KMS-11 (cell line): ENCODE measurements at regions not wholly inside any gene's neighbourhood (a gene's known extent, or its start where the extent isn't known, plus 50 kb on each side); places are given as distances from the start of the nearest gene placed in this dataset.

Experiments
- H2AFZ ChIP-seq: fragments of 200-600 bp; sonication (generic); 2 replicates; pipeline ENCODE4 v1.6.1; 2016; ENCODE audit warnings: antibody characterized with exemption, mixed run types, low read depth
- H3K27ac ChIP-seq: fragments of 200-600 bp; sonication (generic); 2 replicates; pipeline ENCODE4 v1.6.1; 2016; ENCODE audit warnings: mild to moderate bottlenecking, mixed run types
- H3K27me3 ChIP-seq: fragments of 200-600 bp; sonication (generic); 2 replicates; pipeline ENCODE4 v1.6.1; 2017; ENCODE audit warnings: mild to moderate bottlenecking, low read depth, mixed run types, moderate library complexity; ENCODE audit not compliant: insufficient read depth
- H3K36me3 ChIP-seq: fragments of 200-600 bp; sonication (generic); 2 replicates; pipeline ENCODE4 v1.6.1; 2017; ENCODE audit warnings: mild to moderate bottlenecking, mixed run types; ENCODE audit not compliant: insufficient read depth
- H3K4me1 ChIP-seq: fragments of 200-600 bp; sonication (generic); 2 replicates; pipeline ENCODE4 v1.6.1; 2016; ENCODE audit warnings: mild to moderate bottlenecking, low read depth, mixed run types; ENCODE audit not compliant: poor library complexity, severe bottlenecking
- H3K4me2 ChIP-seq: fragments of 200-600 bp; sonication (generic); 2 replicates; pipeline ENCODE4 v1.7.0; 2016; ENCODE audit warnings: mild to moderate bottlenecking, mixed run types
- H3K4me3 ChIP-seq: fragments of 200-600 bp; sonication (generic); IDR thresholded peaks from 2 replicates; pipeline ENCODE4 v1.6.1; 2017; ENCODE audit warnings: low read depth, low read length, mixed read lengths; ENCODE audit not compliant: insufficient read depth
- H3K79me2 ChIP-seq: fragments of 200-600 bp; sonication (generic); 2 replicates; pipeline ENCODE4 v1.6.1; 2016; ENCODE audit warnings: low read depth, mixed run types; ENCODE audit not compliant: insufficient read depth
- H3K9ac ChIP-seq: fragments of 200-600 bp; sonication (generic); 2 replicates; pipeline ENCODE4 v1.6.1; 2016; ENCODE audit warnings: mild to moderate bottlenecking, mixed run types
- H4K20me1 ChIP-seq: fragments of 200-600 bp; sonication (generic); 2 replicates; pipeline ENCODE4 v1.6.1; 2016; ENCODE audit warnings: mild to moderate bottlenecking, mixed run types; ENCODE audit not compliant: insufficient read depth
- TF ChIP-seq, protein P1 (sequence below): fragments of 200-600 bp; sonication (generic); conservative IDR thresholded peaks from 2 replicates; pipeline ENCODE4 v1.6.1; 2017; ENCODE audit warnings: low read depth, mild to moderate bottlenecking, antibody characterized with exemption, low read length, moderate library complexity, mixed read lengths

DNA sequence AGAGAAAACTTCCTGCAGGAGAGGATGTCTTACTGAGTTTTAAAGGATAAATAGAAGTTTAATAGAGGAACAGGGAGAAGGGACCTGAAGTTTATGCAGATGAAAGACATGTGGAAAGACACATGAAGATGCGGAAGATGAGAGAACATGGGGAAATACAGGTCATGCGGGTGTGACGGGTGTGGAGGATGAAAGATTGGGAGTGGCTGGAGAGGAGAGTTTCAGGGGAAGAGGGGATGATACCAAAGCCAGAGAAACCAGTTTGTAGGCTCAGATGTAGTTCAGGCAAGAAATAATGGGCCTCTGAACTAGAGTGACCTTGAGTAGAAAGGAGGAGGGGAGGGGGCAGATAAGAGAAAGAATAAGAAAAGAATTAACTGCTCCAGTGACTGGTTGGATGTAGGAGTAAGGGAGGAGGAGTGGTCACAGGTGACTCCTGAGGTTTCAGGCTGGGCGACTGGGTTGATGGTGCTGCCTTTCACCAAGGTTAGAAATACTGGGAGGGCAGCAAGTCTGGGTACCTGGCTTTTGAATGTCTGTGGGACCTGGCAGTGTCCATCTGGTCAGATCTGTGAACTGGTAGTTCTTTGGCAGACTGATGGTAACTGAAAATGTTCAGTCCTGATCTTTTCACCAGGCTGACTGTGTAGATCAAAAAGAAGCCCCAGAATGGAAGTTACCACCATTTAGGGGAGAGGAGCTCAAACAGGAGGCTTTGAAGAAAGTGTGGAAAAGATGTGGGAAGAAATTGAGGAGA lies 69.4 kb downstream of the TET3 start:
- H3K36me3 ChIP-seq: no peaks in the 10 kb centered on the region
- no peak overlapping the region for H3K9ac ChIP-seq
- H3K4me1 ChIP-seq: peaks cover 14% of the 10 kb centered on the region
- no peaks in the 10 kb centered on the region; the same call in 1 of the 2 replicates for H4K20me1 ChIP-seq
- TF ChIP-seq, protein P1, sequence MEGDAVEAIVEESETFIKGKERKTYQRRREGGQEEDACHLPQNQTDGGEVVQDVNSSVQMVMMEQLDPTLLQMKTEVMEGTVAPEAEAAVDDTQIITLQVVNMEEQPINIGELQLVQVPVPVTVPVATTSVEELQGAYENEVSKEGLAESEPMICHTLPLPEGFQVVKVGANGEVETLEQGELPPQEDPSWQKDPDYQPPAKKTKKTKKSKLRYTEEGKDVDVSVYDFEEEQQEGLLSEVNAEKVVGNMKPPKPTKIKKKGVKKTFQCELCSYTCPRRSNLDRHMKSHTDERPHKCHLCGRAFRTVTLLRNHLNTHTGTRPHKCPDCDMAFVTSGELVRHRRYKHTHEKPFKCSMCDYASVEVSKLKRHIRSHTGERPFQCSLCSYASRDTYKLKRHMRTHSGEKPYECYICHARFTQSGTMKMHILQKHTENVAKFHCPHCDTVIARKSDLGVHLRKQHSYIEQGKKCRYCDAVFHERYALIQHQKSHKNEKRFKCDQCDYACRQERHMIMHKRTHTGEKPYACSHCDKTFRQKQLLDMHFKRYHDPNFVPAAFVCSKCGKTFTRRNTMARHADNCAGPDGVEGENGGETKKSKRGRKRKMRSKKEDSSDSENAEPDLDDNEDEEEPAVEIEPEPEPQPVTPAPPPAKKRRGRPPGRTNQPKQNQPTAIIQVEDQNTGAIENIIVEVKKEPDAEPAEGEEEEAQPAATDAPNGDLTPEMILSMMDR: no peak
- H3K4me3 ChIP-seq: no peak overlapping the region
- H3K4me2 ChIP-seq: no peak overlapping the region
- no peak overlapping the region for H3K27ac ChIP-seq
- H3K79me2 ChIP-seq: peaks cover 8% of the 10 kb centered on the region; the same call in 1 of the 2 replicates
- no peak overlapping the region for H2AFZ ChIP-seq
- no peaks in the 10 kb centered on the region for H3K27me3 ChIP-seq

DNA sequence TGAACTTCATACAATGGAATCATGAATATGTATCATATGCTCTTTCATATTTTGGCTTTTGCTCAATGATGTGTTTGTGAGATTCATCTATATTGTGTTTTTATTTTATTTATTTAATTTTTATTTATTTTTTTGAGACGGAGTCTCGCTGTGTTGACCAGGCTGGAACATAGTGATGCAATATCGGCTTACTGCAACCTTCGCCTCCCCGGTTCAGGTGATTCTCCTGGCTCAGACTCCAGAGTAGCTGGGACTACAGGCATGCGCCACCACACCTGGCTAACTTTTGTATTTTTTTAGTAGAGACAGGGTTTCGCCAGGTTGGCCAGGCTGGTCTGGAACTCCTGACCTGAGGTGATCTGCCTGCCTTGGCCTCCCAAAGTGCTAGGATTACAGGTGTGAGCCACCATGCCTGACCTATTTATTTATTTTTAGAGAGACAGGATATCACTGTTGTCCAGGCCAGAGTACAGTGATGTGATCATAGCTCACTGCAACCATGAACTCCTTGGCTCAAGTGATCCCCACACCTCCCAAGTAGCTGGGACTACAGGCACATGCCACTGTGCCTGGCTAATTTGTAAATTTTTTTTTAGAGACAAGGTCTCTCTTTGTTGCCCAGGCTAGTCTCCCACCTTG lies 74.5 kb downstream of the TET3 start:
- Histone ChIP-seq H4K20me1 (no peaks in the 10 kb centered on the region), H3K4me2 (no peak overlapping the region), H3K9ac (no peak overlapping the region), H3K4me3 (no peak overlapping the region), H3K4me1 (no peaks in the 10 kb centered on the region), H3K27ac (no peak overlapping the region), H3K36me3 (no peaks in the 10 kb centered on the region), H2AFZ (no peak overlapping the region), H3K27me3 (no peaks in the 10 kb centered on the region), H3K79me2 (no peaks in the 10 kb centered on the region)
- TF ChIP-seq, protein P1: no peak

DNA sequence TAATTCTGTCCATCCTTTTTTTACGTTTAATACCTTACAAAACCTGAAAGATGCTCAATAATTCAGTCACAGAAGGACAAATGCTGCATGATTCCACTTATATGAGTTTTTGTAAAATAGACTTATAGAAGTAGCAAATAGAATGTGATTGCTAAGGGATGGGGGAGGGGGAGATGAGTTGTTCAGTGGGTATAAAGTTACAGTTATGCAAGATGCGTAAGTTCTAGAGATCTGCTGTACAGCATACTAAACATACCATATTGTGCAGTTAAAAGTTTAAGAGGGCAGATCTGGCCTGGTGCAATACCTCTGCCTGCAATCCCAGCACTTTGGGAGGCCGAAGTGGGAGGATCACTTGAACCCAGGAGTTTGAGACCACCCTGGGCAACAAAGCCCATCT lies 78.8 kb downstream of the TET3 start:
- H4K20me1 ChIP-seq: no peaks in the 10 kb centered on the region
- no peaks in the 10 kb centered on the region for H3K36me3 ChIP-seq
- H3K4me1 ChIP-seq: no peaks in the 10 kb centered on the region
- no peak overlapping the region for H2AFZ ChIP-seq
- H3K27me3 ChIP-seq: no peaks in the 10 kb centered on the region
- TF ChIP-seq, protein P1: no peak
- no peak overlapping the region for H3K4me2 ChIP-seq
- no peak overlapping the region for H3K4me3 ChIP-seq
- no peaks in the 10 kb centered on the region for H3K79me2 ChIP-seq
- no peak overlapping the region for H3K9ac ChIP-seq
- no peak overlapping the region for H3K27ac ChIP-seq

DNA sequence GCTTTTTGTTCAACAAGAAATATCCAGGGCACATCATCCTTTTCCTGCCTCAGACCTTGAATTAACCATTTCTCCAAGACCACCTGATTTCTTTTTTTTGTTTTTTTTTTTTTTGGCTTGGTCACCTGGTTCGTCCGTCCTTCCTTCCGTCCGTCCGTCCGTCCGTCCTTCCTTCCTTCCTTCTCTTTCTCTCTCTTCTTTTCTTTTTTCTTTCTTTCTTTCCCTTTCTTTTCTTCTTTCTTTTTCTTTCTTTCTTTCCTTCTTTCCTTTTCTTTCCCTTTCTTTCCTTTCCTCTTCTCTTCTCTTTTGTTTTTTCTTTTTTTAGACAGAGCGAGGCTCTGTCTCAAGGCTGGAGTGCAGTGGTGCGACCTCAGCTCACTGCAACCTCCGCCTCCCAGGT lies 80.7 kb downstream of the TET3 start:
- Histone ChIP-seq H2AFZ (no peak overlapping the region), H3K79me2 (no peaks in the 10 kb centered on the region), H3K27ac (no peak overlapping the region), H3K9ac (no peak overlapping the region), H3K4me3 (no peak overlapping the region), H3K27me3 (no peaks in the 10 kb centered on the region), H4K20me1 (no peaks in the 10 kb centered on the region), H3K4me2 (no peak overlapping the region), H3K36me3 (no peaks in the 10 kb centered on the region), H3K4me1 (no peaks in the 10 kb centered on the region)
- TF ChIP-seq, protein P1: no peak
